Loucy (cell line): ENCODE measurements at regions not wholly inside any gene's neighbourhood (a gene's known extent, or its start where the extent isn't known, plus 50 kb on each side); places are given as distances from the start of the nearest gene placed in this dataset.

ENCODE experiments used
- H2AFZ ChIP-seq: fragments of 200-600 bp; sonication (generic); 2 replicates; pipeline ENCODE4 v1.6.0; 2016; ENCODE audit warnings: antibody characterized with exemption, mild to moderate bottlenecking, low read length, moderate library complexity
- H3F3A ChIP-seq: fragments of 200-600 bp; 2 replicates; pipeline ENCODE4 v1.6.0; 2016; ENCODE audit warnings: antibody characterized with exemption, low read depth, mild to moderate bottlenecking
- H3K27me3 ChIP-seq: fragments of 200-600 bp; sonication (generic); 2 replicates; pipeline ENCODE4 v1.6.1; 2014; ENCODE audit warnings: low read length, mild to moderate bottlenecking; ENCODE audit not compliant: insufficient read depth, poor library complexity, severe bottlenecking
- H3K36me3 ChIP-seq: fragments of 200-600 bp; sonication (generic); 2 replicates; pipeline ENCODE4 v1.6.1; 2016; ENCODE audit warnings: low read length; ENCODE audit not compliant: insufficient read depth
- H3K4me1 ChIP-seq: fragments of 200-600 bp; sonication (generic); 2 replicates; pipeline ENCODE4 v1.5.1; 2014; ENCODE audit warnings: low read length, mild to moderate bottlenecking; ENCODE audit not compliant: insufficient read depth, poor library complexity, severe bottlenecking
- H3K4me2 ChIP-seq: fragments of 200-600 bp; sonication (generic); 2 replicates; pipeline ENCODE4 v1.6.0; 2014; ENCODE audit warnings: antibody characterized with exemption, low read length, low read depth, mild to moderate bottlenecking; ENCODE audit not compliant: poor library complexity, severe bottlenecking
- H3K4me3 ChIP-seq: fragments of 200-600 bp; sonication (generic); 2 replicates; pipeline ENCODE4 v1.5.1; 2014; ENCODE audit warnings: low read length, mild to moderate bottlenecking, mixed read lengths; ENCODE audit not compliant: poor library complexity, severe bottlenecking
- H3K79me2 ChIP-seq: fragments of 200-600 bp; sonication (generic); 2 replicates; pipeline ENCODE4 v1.6.1; 2014; ENCODE audit warnings: low read length; ENCODE audit not compliant: insufficient read depth
- H3K9ac ChIP-seq: fragments of 200-600 bp; sonication (generic); 2 replicates; pipeline ENCODE4 v1.6.0; 2014; ENCODE audit warnings: mild to moderate bottlenecking, low read depth, low read length, moderate library complexity; ENCODE audit not compliant: poor library complexity, severe bottlenecking
- H3K9me2 ChIP-seq: fragments of 200-600 bp; sonication (generic); replicated peaks from 2 replicates; pipeline ENCODE4 v1.6.1; 2016; ENCODE audit warnings: low read depth, low read length, mixed read lengths
- H3K9me3 ChIP-seq: fragments of 200-600 bp; sonication (generic); 2 replicates; pipeline ENCODE4 v1.6.1; 2014; ENCODE audit warnings: mild to moderate bottlenecking, antibody characterized with exemption, low read length, low read depth; ENCODE audit not compliant: insufficient read depth
- H4K20me1 ChIP-seq: fragments of 200-600 bp; sonication (generic); 2 replicates; pipeline ENCODE4 v1.6.0; 2014; ENCODE audit warnings: antibody characterized with exemption, low read length, mild to moderate bottlenecking; ENCODE audit not compliant: insufficient read depth, poor library complexity, severe bottlenecking
- EZH2phosphoT487 ChIP-seq: fragments of 200-600 bp; IDR thresholded peaks from 2 replicates; pipeline ENCODE4 v1.6.1; 2018; ENCODE audit warnings: antibody characterized with exemption, mild to moderate bottlenecking, moderate library complexity, borderline replicate concordance
- TF ChIP-seq, protein P1 (sequence below): fragments of 200-600 bp; sonication (generic); conservative IDR thresholded peaks from 2 replicates; pipeline ENCODE4 v1.5.1; 2014; ENCODE audit warnings: mild to moderate bottlenecking, antibody characterized with exemption, low read length

DNA sequence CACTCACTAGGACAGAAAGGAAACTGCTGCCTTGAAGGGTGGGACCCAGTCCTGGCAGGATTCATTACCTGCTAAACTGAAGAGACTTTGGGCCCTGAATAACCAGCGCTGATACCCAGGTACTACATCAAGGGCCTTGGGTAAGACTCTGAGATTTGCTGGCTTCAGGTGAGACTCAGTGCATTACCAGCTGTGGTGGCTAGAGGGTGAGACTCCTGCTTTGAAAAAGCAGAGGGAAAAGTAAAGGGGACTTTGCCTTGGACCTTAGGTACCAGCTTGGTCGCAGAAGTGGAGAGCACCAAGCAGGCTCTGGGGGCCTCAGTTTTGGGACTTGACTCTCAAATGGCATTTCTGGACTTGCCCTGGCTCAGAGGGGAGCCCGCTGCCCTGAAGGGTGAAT is 673.3 kb downstream of the NXPH1 start:
- no peak overlapping the region for H3K4me2 ChIP-seq
- TF ChIP-seq, protein P1, sequence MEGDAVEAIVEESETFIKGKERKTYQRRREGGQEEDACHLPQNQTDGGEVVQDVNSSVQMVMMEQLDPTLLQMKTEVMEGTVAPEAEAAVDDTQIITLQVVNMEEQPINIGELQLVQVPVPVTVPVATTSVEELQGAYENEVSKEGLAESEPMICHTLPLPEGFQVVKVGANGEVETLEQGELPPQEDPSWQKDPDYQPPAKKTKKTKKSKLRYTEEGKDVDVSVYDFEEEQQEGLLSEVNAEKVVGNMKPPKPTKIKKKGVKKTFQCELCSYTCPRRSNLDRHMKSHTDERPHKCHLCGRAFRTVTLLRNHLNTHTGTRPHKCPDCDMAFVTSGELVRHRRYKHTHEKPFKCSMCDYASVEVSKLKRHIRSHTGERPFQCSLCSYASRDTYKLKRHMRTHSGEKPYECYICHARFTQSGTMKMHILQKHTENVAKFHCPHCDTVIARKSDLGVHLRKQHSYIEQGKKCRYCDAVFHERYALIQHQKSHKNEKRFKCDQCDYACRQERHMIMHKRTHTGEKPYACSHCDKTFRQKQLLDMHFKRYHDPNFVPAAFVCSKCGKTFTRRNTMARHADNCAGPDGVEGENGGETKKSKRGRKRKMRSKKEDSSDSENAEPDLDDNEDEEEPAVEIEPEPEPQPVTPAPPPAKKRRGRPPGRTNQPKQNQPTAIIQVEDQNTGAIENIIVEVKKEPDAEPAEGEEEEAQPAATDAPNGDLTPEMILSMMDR = no peak
- TF ChIP-seq EZH2phosphoT487 = no peak

DNA sequence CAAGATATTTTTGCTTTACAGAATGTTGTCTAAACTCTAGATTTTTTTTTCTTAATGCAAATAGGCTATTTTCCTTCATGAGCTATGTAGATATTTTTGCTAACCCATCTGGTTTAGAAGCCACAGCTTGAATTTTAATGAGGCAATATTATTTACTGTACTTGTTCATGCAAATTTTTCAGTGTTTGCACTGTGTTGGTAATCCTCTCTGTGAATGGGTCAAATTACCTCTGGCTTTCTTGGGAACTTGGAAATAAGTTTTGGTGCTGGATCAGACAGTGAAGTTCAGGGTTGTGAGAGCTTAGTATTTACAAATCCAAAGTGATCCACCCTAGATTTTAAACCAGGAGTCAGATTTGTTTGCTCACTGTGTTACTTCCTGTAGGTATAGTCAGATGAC is 686.9 kb downstream of the NXPH1 start:
- peaks cover 4% of the 10 kb centered on the region for H3K4me1 ChIP-seq
- TF ChIP-seq EZH2phosphoT487 = no peak
- TF ChIP-seq, protein P1 = no peak
- no peaks in the 10 kb centered on the region for H3K36me3 ChIP-seq
- H3F3A ChIP-seq = no peaks in the 10 kb centered on the region
- no peaks in the 10 kb centered on the region for H3K79me2 ChIP-seq
- no peak overlapping the region for H2AFZ ChIP-seq
- no peak overlapping the region for H3K4me3 ChIP-seq
- no peak overlapping the region for H3K4me2 ChIP-seq
- H3K9ac ChIP-seq = no peak overlapping the region
- H4K20me1 ChIP-seq = no peaks in the 10 kb centered on the region
- H3K9me3 ChIP-seq = no peaks in the 10 kb centered on the region
- H3K27me3 ChIP-seq = no peaks in the 10 kb centered on the region
- no peaks in the 10 kb centered on the region for H3K9me2 ChIP-seq

More for the DNA sequence above, 673.3 kb downstream of the NXPH1 start:
- no peak overlapping the region for H3K4me3 ChIP-seq
- no peaks in the 10 kb centered on the region for H3K4me1 ChIP-seq
- no peaks in the 10 kb centered on the region for H3K27me3 ChIP-seq
- H3F3A ChIP-seq = no peaks in the 10 kb centered on the region
- no peak overlapping the region for H3K9ac ChIP-seq
- no peaks in the 10 kb centered on the region for H3K36me3 ChIP-seq
- H3K9me3 ChIP-seq = peaks cover 3% of the 10 kb centered on the region
- no peaks in the 10 kb centered on the region for H3K9me2 ChIP-seq
- no peaks in the 10 kb centered on the region for H3K79me2 ChIP-seq
- no peak overlapping the region for H2AFZ ChIP-seq
- H4K20me1 ChIP-seq = no peaks in the 10 kb centered on the region

DNA sequence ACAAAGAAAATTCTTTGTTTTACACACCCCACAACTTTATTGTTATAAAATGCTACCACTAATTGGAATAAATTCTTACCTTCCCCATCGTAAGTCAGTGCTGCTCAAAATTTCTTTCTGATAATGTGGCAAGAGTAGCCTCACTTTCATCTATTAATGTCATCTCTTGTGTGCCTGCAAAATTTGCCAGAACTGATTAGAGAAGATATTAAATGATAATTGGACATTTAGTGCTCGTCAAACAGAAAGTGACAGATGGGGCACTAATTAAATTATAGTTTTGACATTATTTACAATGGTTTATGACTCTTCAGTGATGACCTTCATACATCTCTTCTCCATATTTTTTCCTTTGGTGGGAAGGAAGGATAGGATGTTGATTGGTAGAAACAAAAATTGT is 690.9 kb downstream of the NXPH1 start:
- no peak overlapping the region for H3K9ac ChIP-seq
- no peaks in the 10 kb centered on the region for H3K9me3 ChIP-seq
- H3F3A ChIP-seq = no peaks in the 10 kb centered on the region
- H3K79me2 ChIP-seq = no peaks in the 10 kb centered on the region
- H3K36me3 ChIP-seq = no peaks in the 10 kb centered on the region
- H4K20me1 ChIP-seq = no peaks in the 10 kb centered on the region
- H3K4me2 ChIP-seq = no peak overlapping the region
- no peak overlapping the region for H3K4me3 ChIP-seq
- no peaks in the 10 kb centered on the region for H3K27me3 ChIP-seq
- no peak overlapping the region for H2AFZ ChIP-seq
- peaks cover 4% of the 10 kb centered on the region for H3K4me1 ChIP-seq
- no peaks in the 10 kb centered on the region for H3K9me2 ChIP-seq
- TF ChIP-seq EZH2phosphoT487 = no peak
- TF ChIP-seq, protein P1 = no peak
